ENCODE measurements at regions not wholly inside any gene's neighbourhood (a gene's known extent, or its start where the extent isn't known, plus 50 kb on each side); places are given as distances from the start of the nearest gene placed in this dataset.
"Not testable (repeated sequence)": the region's sequence is repeated elsewhere in the genome, so short reads cannot be mapped to it uniquely, and the experiment has no call there.

GRCh38 chr3:168929997-168930396 lies 733.5 kb downstream of the MECOM start:
- TF ChIP-seq CTCF, POLR2A (IDR thresholded peaks at IDR 0.05): not testable (repeated sequence)
